ENCODE measurements at regions not wholly inside any gene's neighbourhood (a gene's known extent, or its start where the extent isn't known, plus 50 kb on each side); places are given as distances from the start of the nearest gene placed in this dataset.

DNA sequence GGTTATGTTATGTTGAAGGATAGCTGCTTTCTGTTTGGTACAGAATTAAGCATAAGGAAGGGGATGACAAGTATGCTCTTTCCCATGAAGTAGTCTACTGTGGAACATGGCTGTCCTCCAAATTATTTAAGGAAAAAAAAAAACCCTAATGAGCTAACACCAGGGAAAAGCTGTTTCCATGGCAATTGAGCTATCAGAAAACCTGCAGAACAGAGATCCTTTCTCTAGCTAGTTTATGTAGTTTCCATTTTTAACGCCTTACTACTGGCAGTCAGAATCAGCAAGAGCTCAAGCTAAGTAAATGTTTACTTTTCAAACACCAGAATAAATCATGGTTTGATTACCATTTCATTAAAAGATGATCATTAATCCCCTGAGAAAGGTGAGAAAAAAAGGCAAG is 287.4 kb upstream of the TARS1 start (continued):
- TF ChIP-seq, protein P1, sequence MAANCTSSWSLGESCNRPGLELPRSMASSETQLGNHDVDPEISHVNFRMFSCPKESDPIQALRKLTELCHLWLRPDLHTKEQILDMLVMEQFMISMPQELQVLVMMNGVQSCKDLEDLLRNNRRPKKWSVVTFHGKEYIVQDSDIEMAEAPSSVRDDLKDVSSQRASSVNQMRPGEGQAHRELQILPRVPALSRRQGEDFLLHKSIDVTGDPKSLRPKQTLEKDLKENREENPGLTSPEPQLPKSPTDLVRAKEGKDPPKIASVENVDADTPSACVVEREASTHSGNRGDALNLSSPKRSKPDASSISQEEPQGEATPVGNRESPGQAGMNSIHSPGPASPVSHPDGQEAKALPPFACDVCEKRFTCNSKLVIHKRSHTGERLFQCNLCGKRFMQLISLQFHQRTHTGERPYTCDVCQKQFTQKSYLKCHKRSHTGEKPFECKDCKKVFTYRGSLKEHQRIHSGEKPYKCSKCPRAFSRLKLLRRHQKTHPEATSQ (CRISPR knock-in tag; IDR thresholded peaks at IDR 0.05; ENCODE audit: borderline replicate concordance): no peak
- TF ChIP-seq EP300 (IDR thresholded peaks at IDR 0.05; ENCODE audit: low read depth in 2 of 2, low read length in 2 of 2) (no peak), EP300 (CRISPR knock-in tag; IDR thresholded peaks at IDR 0.05; ENCODE audit: borderline replicate concordance) (no peak), KLF6 (CRISPR knock-in tag; IDR thresholded peaks at IDR 0.05) (no peak), ZNF761 (CRISPR knock-in tag; conservative IDR thresholded peaks at IDR 0.05) (no peak), ZNF674 (CRISPR knock-in tag; IDR thresholded peaks at IDR 0.05; ENCODE audit: low read depth) (no peak)

DNA sequence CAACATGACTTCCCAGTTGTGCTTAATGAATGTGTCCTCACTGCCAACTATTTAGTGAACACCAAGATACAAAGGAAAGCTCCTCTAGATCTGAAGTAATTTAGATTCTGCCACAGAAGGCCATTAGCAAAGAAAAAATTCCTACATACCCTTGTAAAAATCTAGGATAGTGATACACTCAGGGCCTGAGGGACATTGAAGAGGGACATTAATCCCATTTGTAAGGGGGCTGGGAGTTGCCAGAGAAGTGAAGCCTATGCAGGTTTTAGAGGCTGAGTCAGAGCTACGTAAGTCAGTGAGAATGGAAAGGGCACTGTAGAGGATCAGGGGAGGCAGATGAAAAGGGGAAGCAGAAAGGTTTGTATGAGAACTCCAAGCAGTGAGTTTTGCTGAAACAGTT is 286.9 kb upstream of the TARS1 start:
- Histone ChIP-seq H3K27ac (ENCODE audit: extremely low read length, insufficient read depth, low read length) (no peak overlapping the region), H3K9me3 (ENCODE audit: low read length) (no peaks in the 10 kb centered on the region), H3K79me2 (ENCODE audit: insufficient read depth, low read length) (no peaks in the 10 kb centered on the region), H4K20me1 (ENCODE audit: insufficient read depth, low read length) (no peaks in the 10 kb centered on the region), H3K4me2 (ENCODE audit: low read depth, low read length) (no peak overlapping the region), H3K9ac (ENCODE audit: insufficient read depth, low read depth, low read length) (no peak overlapping the region), H3K27me3 (ENCODE audit: control insufficient read depth in 1 of 2, insufficient read depth in 2 of 2, low read length in 2 of 2) (no peaks in the 10 kb centered on the region), H2AFZ (ENCODE audit: low read length) (no peak overlapping the region), H3K36me3 (replicated peaks in 1 of 2; ENCODE audit: control insufficient read depth in 1 of 2, insufficient read depth in 2 of 2, low read length in 2 of 2) (no peaks in the 10 kb centered on the region), H3K4me3 (replicated peaks in 1 of 3; ENCODE audit: insufficient read depth in 1 of 3, low read depth in 2 of 3, low read length in 3 of 3) (no peak overlapping the region), H3K4me1 (ENCODE audit: insufficient read depth, low read length) (no peaks in the 10 kb centered on the region)
- ChIA-PET CTCF (ENCODE audit: low intra/inter-chr PET ratio, low total read pairs) (no interaction called here), POLR2A (no interaction called here)
- WGBS (ENCODE audit: low lambda C conversion rate): 0% methylated on average over 1 of the region's 1 CpG
- intact Hi-C loops (cut with micrococcal nuclease; ENCODE audit: unreplicated experiment) (no loop called here), in situ Hi-C loops (cut with HindIII; ENCODE audit: extremely low pct_ligation_motif_present, low pct_unique_long_range_greater_than_20kb) (no loop called here)
- FAIRE-seq: no peak
- ATAC-seq: no peak
- no TSS peak for BruUV-seq (replicated peaks)
- DNase-seq (ENCODE audit: low spot score): no peak
- no peak for TF ChIP-seq ZBTB40 (IDR thresholded peaks at IDR 0.05)
- TF ChIP-seq ZBTB40 (CRISPR knock-in tag; IDR thresholded peaks at IDR 0.05): no peak
- no peak for TF ChIP-seq NAIF1 (CRISPR knock-in tag; IDR thresholded peaks at IDR 0.05; ENCODE audit: borderline replicate concordance)
- no peak for TF ChIP-seq ZBTB10 (CRISPR knock-in tag; IDR thresholded peaks at IDR 0.05; ENCODE audit: borderline replicate concordance)
